ENCODE measurements at regions not wholly inside any gene's neighbourhood (a gene's known extent, or its start where the extent isn't known, plus 50 kb on each side); places are given as distances from the start of the nearest gene placed in this dataset.

GRCh38 chr3:22506871-22507270 lies 696.3 kb upstream of the UBE2E2 start:
- Histone ChIP-seq H3K27me3 (no peaks in the 10 kb centered on the region), H3K4me1 (no peaks in the 10 kb centered on the region)

GRCh38 chr3:22507709-22508108 lies 695.4 kb upstream of the UBE2E2 start:
- no peak overlapping the region for H3K4me3 ChIP-seq
- H3K36me3 ChIP-seq: no peaks in the 10 kb centered on the region
- no peak for TF ChIP-seq CTCF (IDR thresholded peaks at IDR 0.05)
- no peaks in the 10 kb centered on the region for H3K27me3 ChIP-seq
- DNase-seq (ENCODE audit: low spot score): no peak
- H3K27ac ChIP-seq: no peak overlapping the region
- peaks cover 0 to 6% of the 10 kb centered on the region in 2 donors for H3K9me3 ChIP-seq
- H3K4me1 ChIP-seq: no peaks in the 10 kb centered on the region

More at GRCh38 chr3:22506871-22507270, 696.3 kb upstream of the UBE2E2 start:
- DNase-seq (ENCODE audit: low spot score): no peak
- Histone ChIP-seq H3K36me3 (no peaks in the 10 kb centered on the region), H3K4me3 (no peak overlapping the region), H3K27ac (no peak overlapping the region), H3K9me3 (peaks cover 0 to 4% of the 10 kb centered on the region in 2 donors)
- TF ChIP-seq CTCF (IDR thresholded peaks at IDR 0.05): no peak

GRCh38 chr3:22523925-22524324 lies 679.2 kb upstream of the UBE2E2 start:
- no peaks in the 10 kb centered on the region for H3K36me3 ChIP-seq
- H3K9me3 ChIP-seq: no peaks in the 10 kb centered on the region
- H3K27me3 ChIP-seq: no peaks in the 10 kb centered on the region
- no peaks in the 10 kb centered on the region for H3K4me1 ChIP-seq
- DNase-seq (ENCODE audit: low spot score): no peak
- no peak overlapping the region for H3K4me3 ChIP-seq
- H3K27ac ChIP-seq: no peak overlapping the region
- TF ChIP-seq CTCF (IDR thresholded peaks at IDR 0.05): no peak

GRCh38 chr3:22526266-22526837 lies 676.8 kb upstream of the UBE2E2 start:
- Histone ChIP-seq H3K27me3 (no peaks in the 10 kb centered on the region), H3K27ac (no peak overlapping the region), H3K36me3 (no peaks in the 10 kb centered on the region), H3K4me1 (no peaks in the 10 kb centered on the region), H3K4me3 (no peak overlapping the region), H3K9me3 (no peaks in the 10 kb centered on the region)
- no peak for DNase-seq (ENCODE audit: low spot score)
- TF ChIP-seq CTCF (IDR thresholded peaks at IDR 0.05): no peak

GRCh38 chr3:22536541-22536940 lies 666.6 kb upstream of the UBE2E2 start:
- no peaks in the 10 kb centered on the region for H3K36me3 ChIP-seq
- no peak for DNase-seq (ENCODE audit: low spot score)
- no peaks in the 10 kb centered on the region for H3K4me1 ChIP-seq
- TF ChIP-seq CTCF (IDR thresholded peaks at IDR 0.05): no peak
- no peak overlapping the region for H3K4me3 ChIP-seq
- no peak overlapping the region for H3K27ac ChIP-seq
- H3K9me3 ChIP-seq: no peaks in the 10 kb centered on the region
- no peaks in the 10 kb centered on the region for H3K27me3 ChIP-seq

GRCh38 chr3:22537560-22537959 lies 665.6 kb upstream of the UBE2E2 start:
- DNase-seq (ENCODE audit: low spot score): no peak
- H3K36me3 ChIP-seq: no peaks in the 10 kb centered on the region
- H3K27me3 ChIP-seq: no peaks in the 10 kb centered on the region
- no peaks in the 10 kb centered on the region for H3K4me1 ChIP-seq
- no peak for TF ChIP-seq CTCF (IDR thresholded peaks at IDR 0.05)
- H3K27ac ChIP-seq: no peak overlapping the region
- H3K9me3 ChIP-seq: no peaks in the 10 kb centered on the region
- H3K4me3 ChIP-seq: no peak overlapping the region
